H1 (cell line): ENCODE measurements at regions not wholly inside any gene's neighbourhood (a gene's known extent, or its start where the extent isn't known, plus 50 kb on each side); places are given as distances from the start of the nearest gene placed in this dataset.

Source experiments
- BACH1 ChIP-seq: IDR thresholded peaks from 2 replicates; pipeline ENCODE4 v1.6.1; 2012; ENCODE audit warnings: low read length, improper control_type of control experiment
- EP300 ChIP-seq, 2 experiments: IDR thresholded peaks; 1 replicate in 1 of 2; 2 replicates in 1 of 2; pipeline ENCODE4 v1.6.1; 2011 to 2012; ENCODE audit warnings: low read depth in 2 of 2, low read length in 2 of 2, mild to moderate bottlenecking in 2 of 2, borderline replicate concordance in 1 of 2, inconsistent platforms in 1 of 2, moderate library complexity in 1 of 2
- POLR2A ChIP-seq, 2 experiments: IDR thresholded peaks; 1 replicate in 1 of 2; 2 replicates in 1 of 2; pipeline ENCODE4 v1.6.1; 2011; ENCODE audit warnings: low read depth in 2 of 2, low read length in 2 of 2, mild to moderate bottlenecking in 2 of 2; ENCODE audit errors: control extremely low read depth in 1 of 2
- RAD21 ChIP-seq, 2 experiments: IDR thresholded peaks in 1 of 2; conservative IDR thresholded peaks in 1 of 2; 2 replicates each; pipeline ENCODE4 v1.6.1; 2011; ENCODE audit warnings: low read depth in 2 of 2, low read length in 2 of 2, improper control_type of control experiment in 1 of 2, inconsistent platforms in 1 of 2, mild to moderate bottlenecking in 1 of 2, moderate library complexity in 1 of 2
- RFX5 ChIP-seq: IDR thresholded peaks from 2 replicates; pipeline ENCODE4 v1.6.1; 2011; ENCODE audit warnings: low read depth, low read length, improper control_type of control experiment, borderline replicate concordance
- ZNF274 ChIP-seq: IDR thresholded peaks from 2 replicates; pipeline ENCODE4 v1.7.0; 2012; ENCODE audit warnings: low read length, borderline replicate concordance; ENCODE audit errors: extremely low read depth
- TF ChIP-seq, protein P1 (sequence below), 3 experiments: IDR thresholded peaks; 1 replicate in 2 of 3; 2 replicates in 1 of 3; pipeline versions ENCODE4 v1.5.1 to v1.6.1; 2011; ENCODE audit warnings: low read length in 3 of 3, mild to moderate bottlenecking in 3 of 3, inconsistent platforms in 2 of 3, low read depth in 1 of 3, moderate library complexity in 1 of 3; ENCODE audit not compliant: insufficient read depth in 1 of 3; ENCODE audit errors: control extremely low read depth in 1 of 3
- TF ChIP-seq, protein P2 (sequence below): IDR thresholded peaks from 2 replicates; pipeline ENCODE4 v1.6.1; 2012; ENCODE audit warnings: low read length, inconsistent platforms
- TF ChIP-seq, protein P3 (sequence below): IDR thresholded peaks from 2 replicates; pipeline ENCODE4 v1.6.1; 2012; ENCODE audit warnings: inconsistent platforms

DNA sequence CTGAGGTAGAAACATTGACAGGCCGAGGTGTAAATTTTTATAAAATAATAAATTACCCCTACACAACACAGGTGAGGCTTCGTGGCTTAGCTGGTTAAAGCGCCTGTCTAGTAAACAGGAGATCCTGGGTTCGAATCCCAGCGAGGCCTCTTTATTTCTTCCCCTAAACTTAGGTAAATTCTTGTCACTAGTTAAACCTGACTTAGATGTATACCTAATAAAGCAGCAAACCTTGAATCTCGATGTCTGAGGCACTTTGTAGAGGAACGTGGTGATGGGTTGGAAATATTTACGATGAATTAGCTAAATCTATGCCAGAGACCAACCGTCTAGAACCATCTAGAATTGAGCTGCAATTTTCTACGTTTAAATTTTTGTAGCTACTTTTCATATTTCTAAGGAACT is 185.6 kb downstream of the OR2B2 start:
- TF ChIP-seq EP300 (IDR thresholded peaks at IDR 0.05; ENCODE audit: borderline replicate concordance in 1 of 2, low read depth in 2 of 2, low read length in 2 of 2) (no peak), RFX5 (no peak), ZNF274 (no peak), BACH1 (no peak), POLR2A (IDR thresholded peaks at IDR 0.05; ENCODE audit: control extremely low read depth in 1 of 2, low read depth in 2 of 2, low read length in 2 of 2) (no peak), RAD21 (IDR thresholded peaks at IDR 0.05 in 1 of 2, conservative IDR thresholded peaks at IDR 0.05 in 1 of 2; ENCODE audit: low read depth in 2 of 2, low read length in 2 of 2) (no peak)
- TF ChIP-seq, protein P1, sequence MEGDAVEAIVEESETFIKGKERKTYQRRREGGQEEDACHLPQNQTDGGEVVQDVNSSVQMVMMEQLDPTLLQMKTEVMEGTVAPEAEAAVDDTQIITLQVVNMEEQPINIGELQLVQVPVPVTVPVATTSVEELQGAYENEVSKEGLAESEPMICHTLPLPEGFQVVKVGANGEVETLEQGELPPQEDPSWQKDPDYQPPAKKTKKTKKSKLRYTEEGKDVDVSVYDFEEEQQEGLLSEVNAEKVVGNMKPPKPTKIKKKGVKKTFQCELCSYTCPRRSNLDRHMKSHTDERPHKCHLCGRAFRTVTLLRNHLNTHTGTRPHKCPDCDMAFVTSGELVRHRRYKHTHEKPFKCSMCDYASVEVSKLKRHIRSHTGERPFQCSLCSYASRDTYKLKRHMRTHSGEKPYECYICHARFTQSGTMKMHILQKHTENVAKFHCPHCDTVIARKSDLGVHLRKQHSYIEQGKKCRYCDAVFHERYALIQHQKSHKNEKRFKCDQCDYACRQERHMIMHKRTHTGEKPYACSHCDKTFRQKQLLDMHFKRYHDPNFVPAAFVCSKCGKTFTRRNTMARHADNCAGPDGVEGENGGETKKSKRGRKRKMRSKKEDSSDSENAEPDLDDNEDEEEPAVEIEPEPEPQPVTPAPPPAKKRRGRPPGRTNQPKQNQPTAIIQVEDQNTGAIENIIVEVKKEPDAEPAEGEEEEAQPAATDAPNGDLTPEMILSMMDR (IDR thresholded peaks at IDR 0.05; ENCODE audit: control extremely low read depth in 1 of 3, insufficient read depth in 1 of 3, low read depth in 1 of 3, low read length in 3 of 3), result no peak
- TF ChIP-seq, protein P2, sequence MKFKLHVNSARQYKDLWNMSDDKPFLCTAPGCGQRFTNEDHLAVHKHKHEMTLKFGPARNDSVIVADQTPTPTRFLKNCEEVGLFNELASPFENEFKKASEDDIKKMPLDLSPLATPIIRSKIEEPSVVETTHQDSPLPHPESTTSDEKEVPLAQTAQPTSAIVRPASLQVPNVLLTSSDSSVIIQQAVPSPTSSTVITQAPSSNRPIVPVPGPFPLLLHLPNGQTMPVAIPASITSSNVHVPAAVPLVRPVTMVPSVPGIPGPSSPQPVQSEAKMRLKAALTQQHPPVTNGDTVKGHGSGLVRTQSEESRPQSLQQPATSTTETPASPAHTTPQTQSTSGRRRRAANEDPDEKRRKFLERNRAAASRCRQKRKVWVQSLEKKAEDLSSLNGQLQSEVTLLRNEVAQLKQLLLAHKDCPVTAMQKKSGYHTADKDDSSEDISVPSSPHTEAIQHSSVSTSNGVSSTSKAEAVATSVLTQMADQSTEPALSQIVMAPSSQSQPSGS, result no peak
- TF ChIP-seq, protein P3, sequence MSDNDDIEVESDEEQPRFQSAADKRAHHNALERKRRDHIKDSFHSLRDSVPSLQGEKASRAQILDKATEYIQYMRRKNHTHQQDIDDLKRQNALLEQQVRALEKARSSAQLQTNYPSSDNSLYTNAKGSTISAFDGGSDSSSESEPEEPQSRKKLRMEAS, result no peak
